Stimulated activated CD8-positive, alpha-beta memory T cell treated with anti-CD3 and anti-CD28 coated beads, Interleukin-15, amount 100 ng/mL, for 4 hours (primary cell): ENCODE measurements at regions not wholly inside any gene's neighbourhood (a gene's known extent, or its start where the extent isn't known, plus 50 kb on each side); places are given as distances from the start of the nearest gene placed in this dataset.
"Not testable (repeated sequence)": the region's sequence is repeated elsewhere in the genome, so short reads cannot be mapped to it uniquely, and the experiment has no call there.

Experiments
- DNase-seq, 2 donors: peaks; one replicate each; pipeline ENCODE4 v3.0.0-alpha.2; 2020; ENCODE audit warnings: low read depth in 2 of 2

DNA sequence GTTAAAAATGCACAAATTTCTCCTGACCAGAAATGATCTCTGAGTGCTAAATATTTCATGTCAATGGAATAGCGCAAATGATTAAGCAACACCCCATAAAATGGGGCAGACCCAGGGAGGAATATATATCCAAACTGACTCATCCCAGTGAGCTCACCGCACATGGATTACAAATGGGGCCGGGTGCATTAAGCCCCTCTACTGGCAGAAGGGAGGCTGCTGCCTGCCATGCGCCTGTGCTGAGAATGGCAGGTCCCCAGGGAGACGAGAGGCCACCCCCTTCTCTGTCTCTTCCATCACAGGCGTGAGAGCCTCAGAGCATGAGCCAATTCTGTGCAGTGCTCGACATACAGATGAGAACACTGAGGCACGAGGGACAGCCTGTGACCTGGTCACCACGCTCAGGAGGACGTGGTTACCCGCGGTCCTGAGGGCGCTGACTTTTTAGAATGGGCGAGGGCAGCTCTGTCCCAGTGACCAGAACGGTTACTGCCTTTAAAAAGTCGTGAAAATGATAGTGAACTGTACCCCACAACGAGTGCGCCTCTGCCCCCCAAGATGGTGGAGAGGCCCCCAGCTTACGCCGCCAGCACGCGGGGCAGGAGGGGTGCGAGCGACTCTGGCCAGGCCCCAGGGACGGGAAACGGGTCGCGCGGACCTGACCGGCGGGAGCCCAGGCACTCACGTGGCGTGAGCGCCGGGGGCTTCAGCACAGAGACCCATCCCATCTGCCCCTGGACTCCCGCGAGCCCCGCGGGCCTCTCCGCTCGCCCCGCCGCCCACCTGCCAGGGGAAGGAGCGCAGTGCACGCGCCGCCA, 130.2 kb upstream of the ALDH3B2 start:
- DNase-seq: not testable (repeated sequence)

DNA sequence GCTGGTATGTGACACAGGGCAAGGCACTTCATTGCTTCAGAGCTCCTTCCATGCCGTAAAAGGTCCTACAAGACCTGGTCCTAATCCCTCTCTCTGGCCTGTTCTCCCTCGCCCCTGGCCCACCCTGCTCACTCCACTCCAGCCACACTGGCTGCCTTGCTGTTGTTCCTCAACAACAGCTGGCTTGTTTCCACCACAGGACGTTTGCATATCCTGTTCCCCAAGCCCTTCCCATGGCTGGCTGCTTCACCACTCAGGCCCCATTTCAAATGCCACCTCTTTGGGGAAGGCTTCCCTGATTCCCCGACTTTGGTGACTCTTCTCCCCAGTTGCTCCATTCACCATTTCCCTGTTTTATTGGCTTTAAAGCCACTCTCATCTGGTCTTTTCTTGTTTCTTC, 129.1 kb upstream of the ALDH3B2 start:
- DNase-seq: not testable (repeated sequence)

DNA sequence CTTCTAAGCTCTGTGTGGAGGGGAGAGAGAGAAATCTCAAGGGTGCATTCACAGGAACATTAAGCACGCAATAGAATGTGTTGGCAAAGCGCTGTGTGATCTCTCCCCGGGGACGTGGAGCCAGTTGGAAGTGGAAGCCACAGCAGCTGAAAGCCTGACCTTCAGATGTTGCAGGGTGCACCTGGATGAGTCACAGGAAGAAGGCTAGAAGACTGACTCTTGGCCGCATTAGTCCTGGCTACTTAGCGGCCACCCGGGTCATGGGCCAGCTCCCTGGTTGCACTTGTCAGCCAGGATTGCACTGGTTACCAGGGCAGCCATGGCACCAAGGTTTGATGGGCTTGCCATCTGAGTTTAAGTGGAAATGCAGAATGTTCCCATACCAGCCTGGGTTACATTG, 128.6 kb upstream of the ALDH3B2 start:
- not testable (repeated sequence) for DNase-seq

DNA sequence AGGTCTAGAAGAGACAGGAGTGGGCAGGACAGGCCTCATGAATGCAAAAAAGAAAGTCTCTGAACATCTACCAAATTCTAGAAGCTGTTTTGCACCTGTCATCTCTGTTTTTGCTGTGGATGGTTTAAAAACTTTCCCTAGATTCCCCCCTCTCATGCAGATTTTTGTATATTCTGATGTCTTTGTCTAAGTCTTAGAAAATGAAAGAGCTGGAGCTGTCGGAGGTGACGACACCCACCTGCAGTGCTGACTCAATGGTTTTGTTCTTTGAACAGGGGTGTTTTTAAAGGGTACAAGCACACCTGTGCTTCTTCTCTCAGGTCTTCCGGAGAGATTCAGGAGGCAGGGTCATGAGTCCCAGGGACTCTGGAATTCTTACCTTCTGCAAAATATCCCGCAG, 128.2 kb upstream of the ALDH3B2 start:
- not testable (repeated sequence) for DNase-seq

DNA sequence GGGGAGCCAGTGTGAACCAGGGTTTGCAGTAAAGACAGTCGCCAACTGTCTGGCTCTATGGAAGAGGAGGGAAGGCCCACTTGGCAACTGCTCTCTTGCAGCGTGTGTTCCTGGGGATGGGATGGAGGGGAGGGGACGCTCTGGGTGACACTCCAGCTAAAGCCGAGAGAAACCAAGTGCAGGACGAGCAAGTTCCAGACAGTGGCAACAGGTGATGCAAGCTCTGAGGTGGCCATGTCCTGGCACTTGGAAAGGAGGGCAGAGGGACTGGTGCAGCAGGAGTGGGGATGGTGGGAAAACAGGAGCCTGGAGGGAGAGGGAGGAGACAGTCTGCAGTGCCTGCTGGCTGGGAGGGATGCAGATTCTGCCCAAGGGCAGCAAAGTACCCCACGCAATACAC, 127.0 kb upstream of the ALDH3B2 start:
- DNase-seq: not testable (repeated sequence)

DNA sequence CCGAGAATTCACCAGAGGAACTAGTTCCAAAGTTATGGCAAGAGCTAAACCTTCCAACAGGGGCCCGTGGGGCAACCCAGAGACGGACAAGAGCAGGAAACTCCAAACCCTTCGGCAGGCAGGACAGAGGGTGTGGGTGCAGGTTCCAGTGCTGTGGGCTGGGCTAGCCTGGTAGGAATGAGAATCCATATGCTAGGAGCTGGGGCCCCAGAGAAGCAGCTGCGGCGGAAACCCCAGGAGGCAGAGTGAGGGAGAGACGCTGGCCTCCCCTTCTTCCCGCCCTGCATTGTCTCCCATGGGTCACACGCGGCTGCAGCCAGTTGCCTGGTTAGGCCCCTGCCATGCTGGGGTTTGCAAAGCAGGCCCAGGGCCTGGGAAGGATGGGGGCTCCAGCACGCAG, 126.2 kb upstream of the ALDH3B2 start:
- not testable (repeated sequence) for DNase-seq

DNA sequence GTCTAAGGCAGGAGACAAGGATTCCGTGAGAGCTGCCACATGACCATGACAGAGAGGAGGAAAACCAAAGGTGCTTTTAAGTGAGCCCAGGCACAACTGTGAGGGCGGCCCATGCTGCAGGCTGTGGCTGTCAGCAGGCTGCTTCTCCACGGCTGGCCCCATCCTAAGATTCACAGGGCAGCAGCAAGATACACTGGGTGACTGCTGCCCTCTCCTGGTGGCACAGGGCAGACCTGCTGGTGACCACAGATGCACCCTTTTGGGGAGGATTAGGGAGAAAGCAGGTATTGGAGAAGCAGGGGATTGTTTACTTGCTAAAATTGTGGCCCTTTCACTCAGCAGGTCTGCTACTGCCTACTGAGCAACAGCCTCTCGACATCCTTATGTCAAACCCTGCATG, 125.4 kb upstream of the ALDH3B2 start:
- DNase-seq: not testable (repeated sequence)

DNA sequence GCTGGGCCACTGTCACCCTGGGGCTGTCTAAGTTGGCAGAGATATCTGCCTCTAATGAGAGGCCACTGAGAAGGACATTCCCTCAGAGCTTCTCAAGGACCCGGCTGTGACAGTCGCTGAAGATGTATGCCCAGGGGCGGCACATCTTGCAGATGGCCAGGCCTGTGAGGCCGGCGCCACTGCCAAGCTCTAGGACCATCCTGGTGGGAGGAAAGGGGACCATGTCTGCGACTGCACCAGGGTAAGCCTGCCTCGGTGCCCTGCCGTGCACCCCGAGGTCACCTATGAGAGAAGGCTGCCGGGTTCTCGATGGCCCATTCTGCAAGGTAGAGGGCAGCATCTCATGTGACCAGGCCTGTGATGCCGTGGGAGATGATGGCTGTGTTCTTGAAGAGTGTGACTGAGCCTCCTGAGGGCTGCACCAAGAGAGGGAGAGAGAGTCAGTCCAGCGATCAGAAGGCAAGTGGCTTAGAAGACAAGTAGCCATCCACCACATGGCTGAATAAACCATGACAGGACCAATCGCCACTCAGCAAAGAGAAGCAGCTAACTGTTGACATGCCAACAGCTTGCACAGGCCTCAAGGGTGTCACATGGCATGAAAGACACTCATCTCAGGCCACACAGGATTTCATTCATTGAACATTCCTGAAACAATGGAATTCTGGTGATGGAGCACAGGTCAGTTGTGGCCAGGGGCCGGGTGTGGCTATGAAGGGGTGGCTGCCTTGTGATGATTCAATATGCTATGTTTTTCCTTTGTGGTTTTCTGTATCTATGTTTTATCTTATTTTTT, 123.5 kb upstream of the ALDH3B2 start:
- not testable (repeated sequence) for DNase-seq

DNA sequence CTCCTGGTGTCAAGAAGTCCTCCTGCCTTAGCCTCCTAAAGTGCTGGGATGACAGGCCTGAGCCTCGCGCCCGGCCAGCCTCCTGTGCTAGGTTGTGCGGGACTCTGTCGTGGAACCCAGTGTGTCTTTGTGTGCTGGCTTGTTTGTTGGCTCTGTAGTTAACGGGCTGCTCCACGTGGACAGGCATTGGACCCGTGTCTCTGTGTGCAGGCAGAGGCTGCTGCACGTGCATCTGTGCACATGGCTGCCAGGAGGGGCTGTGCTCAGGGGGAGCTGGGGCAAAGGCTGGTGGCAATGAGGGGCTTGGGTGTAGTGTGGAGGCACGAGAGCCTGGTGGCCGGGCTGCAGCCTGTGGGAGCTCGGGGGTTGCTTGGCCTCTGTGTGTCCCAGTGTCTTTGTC, 121.3 kb upstream of the ALDH3B2 start:
- DNase-seq: no peak

DNA sequence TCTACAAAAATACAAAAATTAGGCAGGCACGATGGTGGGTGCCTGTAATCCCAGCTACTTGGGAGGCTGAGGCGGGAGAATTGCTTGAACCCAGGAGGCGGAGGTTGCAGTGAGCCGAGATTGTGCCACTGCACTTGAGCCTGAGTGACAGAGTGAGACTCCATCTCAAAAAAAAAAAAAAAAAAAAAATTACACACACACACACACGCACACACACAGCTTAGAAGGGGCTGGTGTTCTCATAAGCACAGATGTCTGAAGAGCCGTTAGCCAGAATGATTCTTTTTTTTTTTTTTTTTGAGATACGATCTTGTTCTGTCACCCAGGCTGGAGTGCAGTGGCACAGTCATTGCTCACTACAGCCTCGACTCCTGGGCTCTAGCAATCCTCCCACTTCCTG, 119.3 kb upstream of the ALDH3B2 start:
- not testable (repeated sequence) for DNase-seq

DNA sequence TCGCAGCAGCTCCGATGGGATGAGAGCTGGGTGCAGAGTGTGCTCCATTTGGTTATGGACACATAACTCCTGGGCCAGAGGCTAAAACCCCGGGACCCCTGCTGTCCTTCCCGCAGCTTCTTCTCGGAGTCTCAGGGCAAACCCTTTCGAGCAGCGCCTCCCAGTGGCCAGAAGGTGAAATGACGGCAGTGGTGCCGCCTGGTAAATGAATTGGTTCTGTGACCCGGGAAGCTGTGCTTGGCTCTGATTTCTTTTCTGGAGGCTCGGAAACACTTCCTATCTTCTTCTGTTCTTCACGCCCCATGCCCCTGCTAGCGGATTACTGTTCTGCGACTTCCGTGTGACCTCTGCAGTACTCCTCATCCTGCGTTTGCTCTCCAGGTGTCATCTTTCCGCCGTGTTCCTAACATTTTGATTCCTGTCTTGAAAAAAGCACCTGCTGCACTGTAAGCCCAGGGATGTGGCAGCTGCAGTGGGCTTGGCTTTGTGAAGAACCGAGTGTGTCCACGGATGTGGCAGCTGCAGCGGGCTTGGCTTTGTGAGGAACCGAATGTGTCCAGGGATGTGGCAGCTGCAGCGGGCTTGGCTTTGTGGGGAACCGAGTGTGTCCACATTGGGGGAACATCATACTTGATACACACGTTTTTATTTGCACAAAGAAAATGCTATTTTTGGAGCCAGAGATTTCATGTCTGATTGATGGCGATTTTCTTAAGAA, 118.0 kb upstream of the ALDH3B2 start:
- not testable (repeated sequence) for DNase-seq

DNA sequence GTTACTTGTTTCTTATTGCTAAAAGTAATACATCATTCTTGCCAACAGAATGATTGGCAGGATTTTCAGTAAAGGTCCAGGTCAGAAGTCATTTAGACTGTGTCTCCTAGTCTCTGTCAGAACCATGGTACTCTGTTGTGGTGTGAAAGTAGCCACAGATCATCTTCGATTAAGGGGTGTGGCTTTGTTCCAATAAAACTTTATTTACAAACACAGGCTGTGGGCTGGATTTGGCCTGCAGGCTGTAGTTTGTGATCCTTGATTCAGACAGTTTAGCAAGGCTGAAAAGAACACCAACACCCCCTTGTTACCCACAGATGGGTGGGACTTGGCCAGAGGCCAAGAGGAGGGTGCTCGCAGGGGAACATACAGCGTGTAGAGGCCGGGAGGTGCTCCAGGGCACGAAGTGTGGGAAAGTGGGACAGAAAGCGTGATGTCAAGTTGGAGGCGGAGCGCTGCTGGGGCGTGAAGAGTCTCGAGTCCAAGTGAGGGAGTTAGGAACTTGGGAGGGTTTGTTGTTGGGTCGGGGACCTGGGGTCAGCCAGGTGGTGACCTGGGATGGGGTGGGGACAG, 117.3 kb upstream of the ALDH3B2 start:
- DNase-seq: not testable (repeated sequence)

DNA sequence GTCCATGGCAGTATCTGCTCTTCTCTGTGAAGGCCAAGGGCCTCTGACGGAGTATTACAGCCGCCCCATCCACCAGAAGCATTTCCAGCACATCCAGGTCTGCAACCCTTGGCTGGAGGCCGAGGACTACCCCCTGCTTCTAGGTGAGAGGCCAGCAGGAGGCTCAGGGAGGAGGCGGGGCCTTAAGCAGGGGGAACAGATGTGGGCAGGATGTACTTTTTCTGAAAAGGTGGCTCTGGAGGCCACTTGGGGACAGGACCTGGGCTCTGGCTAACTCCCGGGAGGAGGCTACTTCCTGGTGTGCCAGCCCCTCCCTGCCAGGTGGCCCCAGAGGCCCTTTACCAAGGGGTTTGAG, 113.9 kb upstream of the ALDH3B2 start:
- DNase-seq: not testable (repeated sequence)

DNA sequence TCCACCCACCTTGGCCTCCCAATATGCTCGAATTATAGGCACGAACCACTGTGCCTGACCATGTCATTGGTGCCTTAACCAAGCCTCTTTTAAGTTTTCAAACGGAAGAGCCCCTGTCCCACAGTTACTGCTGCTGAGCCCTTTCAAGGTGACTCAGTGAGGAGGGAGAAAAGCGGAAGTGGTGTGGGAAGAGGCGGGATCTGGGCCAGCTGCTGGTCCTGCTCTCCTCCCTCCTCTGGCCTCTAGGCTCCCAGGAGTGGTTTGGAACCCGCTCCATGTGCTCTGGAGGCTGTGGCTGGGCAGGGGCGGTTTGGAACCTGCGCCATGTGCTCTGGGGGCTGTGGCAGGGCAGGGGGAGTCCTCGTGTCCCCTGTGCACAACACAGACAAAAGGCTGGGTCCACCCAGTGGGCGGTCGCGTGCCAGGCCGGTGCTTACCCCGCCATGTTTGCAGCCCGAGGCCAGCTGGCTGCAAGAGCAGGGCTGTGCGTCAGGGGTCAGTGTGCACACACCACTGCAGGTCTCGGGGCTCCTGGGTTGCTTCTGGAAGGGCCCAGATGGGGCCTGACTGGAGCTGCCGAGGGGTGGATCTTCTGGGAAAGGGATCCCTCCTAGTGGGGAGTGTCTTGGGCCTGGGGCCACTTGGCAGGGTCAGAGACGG, 113.4 kb upstream of the ALDH3B2 start:
- not testable (repeated sequence) for DNase-seq

DNA sequence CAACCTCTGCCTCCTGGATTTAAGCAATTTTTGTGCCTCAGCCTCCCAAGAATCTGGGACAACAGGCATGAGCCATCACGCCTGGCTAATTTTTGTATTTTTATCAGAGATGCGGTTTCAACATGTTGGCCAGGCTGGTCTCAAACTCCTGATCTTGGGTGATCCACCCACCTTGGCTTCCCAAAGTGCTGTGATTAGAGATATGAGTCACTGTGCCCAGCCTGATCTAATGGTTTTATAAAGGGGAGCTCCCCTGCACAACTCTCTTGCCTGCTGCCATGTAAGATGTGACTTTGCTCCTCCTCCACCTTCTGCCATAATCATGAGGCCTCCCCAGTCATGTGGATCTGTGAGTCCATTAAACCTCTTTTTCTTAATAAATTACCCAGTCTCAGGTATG, 107.5 kb upstream of the ALDH3B2 start:
- not testable (repeated sequence) for DNase-seq

DNA sequence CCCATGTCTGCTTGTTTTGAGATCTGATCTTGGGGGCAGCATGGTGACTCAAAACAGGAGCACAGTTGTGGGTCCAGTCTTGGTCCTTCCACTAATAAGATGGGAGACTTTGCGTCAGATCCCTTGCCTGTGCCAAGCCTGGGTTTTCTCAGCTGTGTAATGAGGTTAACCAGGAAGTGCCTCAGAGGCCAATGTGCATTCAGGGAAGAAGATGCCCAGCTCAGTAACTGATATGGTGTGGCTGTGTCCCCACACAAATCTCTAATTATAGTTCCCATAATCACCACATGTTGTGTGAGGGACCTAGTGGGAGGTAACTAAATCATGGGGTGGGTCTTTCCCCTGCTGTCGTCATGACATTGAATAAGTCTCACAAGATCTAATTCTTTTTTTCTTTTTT, 107.1 kb upstream of the ALDH3B2 start:
- not testable (repeated sequence) for DNase-seq

DNA sequence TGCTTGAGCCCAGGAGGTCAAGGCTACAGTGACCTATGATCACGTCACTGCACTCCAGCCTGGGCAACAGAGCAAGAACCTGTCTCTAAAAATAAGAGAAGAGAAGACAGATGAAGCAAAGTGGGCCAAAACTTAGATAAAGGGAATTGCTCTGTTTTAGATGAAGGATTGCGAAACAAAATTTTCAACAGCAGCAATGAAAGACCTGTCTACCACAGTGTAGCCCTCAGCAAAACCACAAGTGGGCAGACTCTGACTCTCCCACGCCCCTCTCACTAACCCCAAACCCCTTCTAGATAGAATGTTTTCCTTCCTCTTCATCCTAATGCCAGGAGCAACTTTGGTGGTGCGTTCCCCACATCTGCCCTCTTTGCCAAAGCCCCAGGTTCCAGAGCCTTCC, 105.6 kb upstream of the ALDH3B2 start:
- DNase-seq: no peak

DNA sequence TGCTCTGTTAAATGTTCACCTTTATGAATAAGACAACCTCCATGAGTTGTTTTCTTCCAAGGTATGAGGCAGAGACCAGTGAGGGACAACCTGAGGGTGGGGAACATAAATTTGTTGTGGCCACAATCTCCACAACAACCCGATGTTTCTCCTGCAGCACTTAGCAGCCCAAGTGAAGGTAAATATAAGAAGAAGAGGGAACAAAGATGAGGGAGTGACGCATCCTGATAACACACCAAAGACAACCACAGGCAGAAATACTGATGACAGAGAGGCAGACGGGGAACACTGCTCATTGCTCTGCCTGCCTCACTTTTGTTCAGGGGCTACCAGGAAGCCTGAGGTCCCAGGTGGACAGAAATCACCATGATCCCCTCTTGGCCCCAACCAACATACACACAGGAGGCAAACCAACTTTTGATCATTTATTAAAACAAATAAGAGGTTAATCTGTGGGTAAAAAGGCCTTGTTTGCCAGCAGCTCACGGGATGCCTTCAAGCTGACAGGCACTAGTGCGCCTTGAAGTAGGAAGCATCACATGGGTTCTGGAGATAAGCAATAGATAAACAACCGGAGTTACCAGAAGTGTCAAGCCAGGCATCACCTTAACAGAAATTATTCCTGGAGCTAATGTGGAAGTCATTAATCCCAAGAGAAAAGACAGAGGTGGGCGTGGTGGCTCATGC, 104.9 kb upstream of the ALDH3B2 start:
- not testable (repeated sequence) for DNase-seq

DNA sequence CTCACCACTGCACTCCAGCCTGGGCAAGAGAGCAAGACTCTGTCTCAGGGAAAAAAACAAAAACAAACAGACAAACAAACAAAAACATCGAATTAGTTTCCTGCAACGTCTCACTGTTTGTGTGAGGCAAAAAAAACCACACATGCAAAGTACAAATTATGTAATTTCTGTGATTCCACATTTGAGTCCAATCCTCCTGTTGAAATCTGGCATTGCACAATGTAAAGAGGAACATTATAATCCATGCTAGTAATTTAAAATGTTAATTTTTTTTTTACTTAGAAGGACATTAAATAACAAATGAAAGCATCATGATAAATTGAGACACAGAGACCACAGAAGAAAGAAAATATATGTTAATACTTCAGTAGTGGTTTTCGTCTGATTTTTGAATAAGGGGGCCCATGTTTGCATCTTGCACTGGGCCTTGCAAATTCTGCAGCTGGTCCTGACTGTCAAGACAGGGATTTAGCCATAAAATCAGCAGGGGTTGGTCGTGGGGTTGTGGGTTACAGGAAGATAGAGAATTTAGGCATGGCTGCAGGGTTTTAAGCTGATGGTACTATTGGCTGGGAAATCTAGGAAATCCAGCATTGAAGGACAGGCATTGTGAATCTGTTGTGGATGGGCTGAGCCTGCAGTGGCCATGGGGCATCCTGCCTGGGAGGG, 102.6 kb upstream of the ALDH3B2 start:
- DNase-seq: no peak

DNA sequence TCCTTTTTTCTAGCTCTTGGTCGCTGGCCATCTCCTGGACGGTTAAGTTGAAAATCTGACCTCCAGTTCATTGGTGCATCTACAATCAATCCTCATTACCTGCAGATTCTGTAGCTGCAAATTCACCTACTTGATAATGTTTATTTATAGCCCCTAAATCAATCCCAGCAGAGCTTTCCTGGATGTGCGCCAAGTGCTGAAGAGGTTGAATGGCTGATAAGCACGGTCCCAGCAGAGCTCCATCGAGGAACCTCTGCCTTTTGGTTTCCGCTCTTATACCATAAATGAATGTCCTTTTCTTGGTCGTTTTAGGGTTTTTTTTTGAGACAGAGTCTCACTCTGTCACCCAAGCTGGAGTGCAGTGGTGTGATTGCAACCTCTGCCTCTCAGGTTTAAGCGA, 99.8 kb upstream of the ALDH3B2 start:
- DNase-seq: not testable (repeated sequence)
